HEK293 (cell line): ENCODE measurements at regions not wholly inside any gene's neighbourhood (a gene's known extent, or its start where the extent isn't known, plus 50 kb on each side); places are given as distances from the start of the nearest gene placed in this dataset.

Experiments used
- CTCF ChIA-PET: fragments of 350-600 bp; formaldehyde crosslinking; extraction: SDS; loops from one replicate; lab custom pipeline; 2021; ENCODE audit warnings: antibody characterized with exemption; lab: Yijun Ruan, JAX
- POLR2A ChIA-PET: fragments of 300-600 bp; formaldehyde crosslinking; extraction: SDS; loops from one replicate; lab custom pipeline; 2020; ENCODE audit warnings: antibody characterized with exemption, inconsistent platforms; lab: Yijun Ruan, JAX
- H3K27ac ChIP-seq: fragments of 200-500 bp; sonication (Bioruptor generic); 2 replicates; pipeline ENCODE4 v1.5.1; 2014; ENCODE audit warnings: low read depth, low read length, control low read depth, inconsistent platforms; ENCODE audit errors: extremely low read depth
- H3K36me3 ChIP-seq, 2 experiments: fragments of 200-500 bp in 1 of 2; sonication (Bioruptor generic) in 1 of 2; 1 replicate in 1 of 2; 2 replicates in 1 of 2; pipeline ENCODE4 v1.5.1; 2014 to 2017; ENCODE audit warnings: inconsistent platforms in 2 of 2, low read length in 2 of 2; ENCODE audit not compliant: control insufficient read depth in 2 of 2, insufficient read depth in 1 of 2
- H3K4me1 ChIP-seq: fragments of 200-500 bp; sonication (Bioruptor generic); 2 replicates; pipeline ENCODE4 v1.5.1; 2014; ENCODE audit warnings: mild to moderate bottlenecking, low read length, inconsistent platforms; ENCODE audit not compliant: control insufficient read depth, insufficient read depth
- H3K4me3 ChIP-seq: 2 replicates; pipeline ENCODE4 v1.5.1; 2011; ENCODE audit warnings: low read depth, mild to moderate bottlenecking, control low read depth, low read length, moderate library complexity
- H3K9me3 ChIP-seq: fragments of 200-500 bp; sonication (Bioruptor generic); 2 replicates; pipeline ENCODE4 v1.5.1; 2014; ENCODE audit warnings: low read depth, low read length, inconsistent platforms; ENCODE audit not compliant: control insufficient read depth, insufficient read depth
- ELK4 ChIP-seq: IDR thresholded peaks from 2 replicates; pipeline ENCODE4 v1.6.1; 2011; ENCODE audit warnings: mild to moderate bottlenecking, low read depth, low read length, borderline replicate concordance
- FEZF1 ChIP-seq: fragments of 450-650 bp; formaldehyde crosslinking; IDR thresholded peaks from 2 replicates; pipeline ENCODE4 v1.5.1; 2016; ENCODE audit warnings: missing biosample characterization, missing genetic modification characterization
- IKZF3 ChIP-seq: fragments of 450-650 bp; IDR thresholded peaks from 2 replicates; pipeline ENCODE4 v1.5.0; 2018; ENCODE audit warnings: missing biosample characterization, mild to moderate bottlenecking, missing genetic modification characterization, moderate library complexity
- INSM2 ChIP-seq: fragments of 450-650 bp; formaldehyde crosslinking; IDR thresholded peaks from 2 replicates; pipeline ENCODE4 v1.5.1; 2016; ENCODE audit warnings: missing biosample characterization, missing genetic modification characterization
- KLF1 ChIP-seq: fragments of 450-650 bp; formaldehyde crosslinking; IDR thresholded peaks from 2 replicates; pipeline ENCODE4 v1.5.1; 2016; ENCODE audit warnings: missing biosample characterization, missing genetic modification characterization
- KLF10 ChIP-seq: fragments of 450-650 bp; IDR thresholded peaks from 2 replicates; pipeline ENCODE4 v1.5.1; 2018; ENCODE audit warnings: missing biosample characterization, mild to moderate bottlenecking, missing genetic modification characterization
- ZBTB17 ChIP-seq: fragments of 450-650 bp; formaldehyde crosslinking; IDR thresholded peaks from 2 replicates; pipeline ENCODE4 v1.5.1; 2016; ENCODE audit warnings: missing biosample characterization, missing genetic modification characterization
- ZBTB21 ChIP-seq: fragments of 450-650 bp; formaldehyde crosslinking; IDR thresholded peaks from 2 replicates; pipeline ENCODE4 v1.5.1; 2017; ENCODE audit warnings: missing biosample characterization, missing genetic modification characterization
- ZNF155 ChIP-seq: fragments of 450-650 bp; formaldehyde crosslinking; IDR thresholded peaks from 2 replicates; pipeline ENCODE4 v1.5.1; 2016; ENCODE audit warnings: missing biosample characterization, missing genetic modification characterization
- ZNF23 ChIP-seq: fragments of 450-650 bp; formaldehyde crosslinking; IDR thresholded peaks from 2 replicates; pipeline ENCODE4 v1.5.1; 2016; ENCODE audit warnings: missing biosample characterization, missing genetic modification characterization, borderline replicate concordance
- ZNF292 ChIP-seq: fragments of 450-650 bp; formaldehyde crosslinking; IDR thresholded peaks from 2 replicates; pipeline ENCODE4 v1.5.1; 2016; ENCODE audit warnings: low read depth, missing biosample characterization, missing genetic modification characterization, borderline replicate concordance
- ZNF311 ChIP-seq: fragments of 450-650 bp; formaldehyde crosslinking; IDR thresholded peaks from 2 replicates; pipeline ENCODE4 v1.5.1; 2017; ENCODE audit warnings: missing biosample characterization, missing genetic modification characterization, borderline replicate concordance
- ZNF350 ChIP-seq: fragments of 450-650 bp; formaldehyde crosslinking; IDR thresholded peaks from 2 replicates; pipeline ENCODE4 v1.5.0; 2017; ENCODE audit warnings: missing biosample characterization, mild to moderate bottlenecking, missing genetic modification characterization
- ZNF488 ChIP-seq: fragments of 450-650 bp; formaldehyde crosslinking; IDR thresholded peaks from 2 replicates; pipeline ENCODE4 v1.5.1; 2016; ENCODE audit warnings: missing biosample characterization, missing genetic modification characterization
- ZNF560 ChIP-seq: fragments of 450-650 bp; formaldehyde crosslinking; IDR thresholded peaks from 2 replicates; pipeline ENCODE4 v1.5.1; 2017; ENCODE audit warnings: missing biosample characterization, missing genetic modification characterization, borderline replicate concordance
- ZNF585B ChIP-seq: fragments of 450-650 bp; formaldehyde crosslinking; IDR thresholded peaks from 2 replicates; pipeline ENCODE4 v1.5.1; 2016; ENCODE audit warnings: missing biosample characterization, missing genetic modification characterization
- ZNF596 ChIP-seq: fragments of 450-650 bp; IDR thresholded peaks from 2 replicates; pipeline ENCODE4 v1.5.0; 2018; ENCODE audit warnings: missing biosample characterization, mild to moderate bottlenecking, missing genetic modification characterization, moderate library complexity
- ZNF624 ChIP-seq: fragments of 450-650 bp; formaldehyde crosslinking; IDR thresholded peaks from 2 replicates; pipeline ENCODE4 v1.5.1; 2017; ENCODE audit warnings: missing biosample characterization, missing genetic modification characterization
- ZNF704 ChIP-seq: fragments of 450-650 bp; formaldehyde crosslinking; IDR thresholded peaks from 2 replicates; pipeline ENCODE4 v1.5.1; 2016; ENCODE audit warnings: missing biosample characterization, missing genetic modification characterization
- ZNF747 ChIP-seq: fragments of 450-650 bp; formaldehyde crosslinking; IDR thresholded peaks from 2 replicates; pipeline ENCODE4 v1.5.1; 2016; ENCODE audit warnings: missing biosample characterization, missing genetic modification characterization
- ZNF76 ChIP-seq: fragments of 450-650 bp; formaldehyde crosslinking; IDR thresholded peaks from 2 replicates; pipeline ENCODE4; 2016; ENCODE audit warnings: low read depth, missing biosample characterization, missing genetic modification characterization, borderline replicate concordance
- ZNF768 ChIP-seq: fragments of 450-650 bp; formaldehyde crosslinking; IDR thresholded peaks from 2 replicates; pipeline ENCODE4 v1.5.1; 2018; ENCODE audit warnings: missing biosample characterization, mild to moderate bottlenecking, missing genetic modification characterization
- ZXDB ChIP-seq: fragments of 450-650 bp; formaldehyde crosslinking; IDR thresholded peaks from 2 replicates; pipeline ENCODE4 v1.5.1; 2016; ENCODE audit warnings: missing biosample characterization, missing genetic modification characterization
- TF ChIP-seq, protein P1 (sequence below): fragments of 450-650 bp; formaldehyde crosslinking; IDR thresholded peaks from 2 replicates; pipeline ENCODE4 v1.5.1; 2017; ENCODE audit warnings: missing biosample characterization, missing genetic modification characterization
- TF ChIP-seq, protein P2 (sequence below): fragments of 450-650 bp; formaldehyde crosslinking; IDR thresholded peaks from 2 replicates; pipeline ENCODE4 v1.5.1; 2017; ENCODE audit warnings: missing biosample characterization, mild to moderate bottlenecking, missing genetic modification characterization, moderate library complexity
- TF ChIP-seq, protein P3 (sequence below): fragments of 450-650 bp; formaldehyde crosslinking; IDR thresholded peaks from 2 replicates; pipeline ENCODE4 v1.5.1; 2016; ENCODE audit warnings: missing biosample characterization, missing genetic modification characterization, borderline replicate concordance

DNA sequence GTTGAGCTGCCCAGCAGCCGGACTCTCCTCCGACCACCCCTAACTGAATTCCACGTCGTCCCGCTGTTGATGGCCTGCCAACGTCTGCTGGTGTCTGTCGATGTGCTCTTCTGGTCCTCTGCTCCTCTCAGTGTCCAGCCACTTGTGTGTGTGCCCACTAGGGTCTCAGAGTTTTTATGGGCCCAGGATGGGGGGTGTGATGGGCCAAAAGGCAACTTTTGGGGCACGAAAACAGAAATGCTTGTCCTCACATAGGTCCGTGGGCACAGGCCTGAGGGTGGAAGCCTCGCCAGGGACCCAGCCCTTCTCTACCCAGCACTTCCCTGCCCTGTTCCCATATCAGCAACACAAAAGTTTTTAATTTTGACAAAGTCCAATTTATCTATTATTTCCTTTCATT lies 85.7 kb upstream of the RUFY1 start:
- Histone ChIP-seq H3K4me1 (no peaks in the 10 kb centered on the region), H3K9me3 (0 out of 2 replicates have a peak, but pooled peaks cover 2% of the 10 kb centered on the region), H3K27ac (no peak overlapping the region), H3K4me3 (no peak overlapping the region)
- POLR2A ChIA-PET, result no interaction called here
- CTCF ChIA-PET, result no interaction called here
- TF ChIP-seq, protein P1, sequence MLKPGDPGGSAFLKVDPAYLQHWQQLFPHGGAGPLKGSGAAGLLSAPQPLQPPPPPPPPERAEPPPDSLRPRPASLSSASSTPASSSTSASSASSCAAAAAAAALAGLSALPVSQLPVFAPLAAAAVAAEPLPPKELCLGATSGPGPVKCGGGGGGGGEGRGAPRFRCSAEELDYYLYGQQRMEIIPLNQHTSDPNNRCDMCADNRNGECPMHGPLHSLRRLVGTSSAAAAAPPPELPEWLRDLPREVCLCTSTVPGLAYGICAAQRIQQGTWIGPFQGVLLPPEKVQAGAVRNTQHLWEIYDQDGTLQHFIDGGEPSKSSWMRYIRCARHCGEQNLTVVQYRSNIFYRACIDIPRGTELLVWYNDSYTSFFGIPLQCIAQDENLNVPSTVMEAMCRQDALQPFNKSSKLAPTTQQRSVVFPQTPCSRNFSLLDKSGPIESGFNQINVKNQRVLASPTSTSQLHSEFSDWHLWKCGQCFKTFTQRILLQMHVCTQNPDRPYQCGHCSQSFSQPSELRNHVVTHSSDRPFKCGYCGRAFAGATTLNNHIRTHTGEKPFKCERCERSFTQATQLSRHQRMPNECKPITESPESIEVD (tag by site-specific recombination), result no peak
- TF ChIP-seq KLF10 (tag by site-specific recombination) (no peak), ZNF560 (no peak), ZNF155 (no peak), ZNF704 (no peak), ZNF350 (tag by site-specific recombination) (no peak), INSM2 (tag by site-specific recombination) (no peak), IKZF3 (no peak), KLF1 (tag by site-specific recombination) (no peak), ZBTB21 (tag by site-specific recombination) (no peak), ZNF596 (tag by site-specific recombination) (no peak), ZNF76 (no peak), ZNF23 (tag by site-specific recombination) (no peak), ZXDB (no peak), ZNF768 (tag by site-specific recombination) (no peak), ZNF747 (tag by site-specific recombination) (no peak), FEZF1 (tag by site-specific recombination) (no peak)
- TF ChIP-seq, protein P2, sequence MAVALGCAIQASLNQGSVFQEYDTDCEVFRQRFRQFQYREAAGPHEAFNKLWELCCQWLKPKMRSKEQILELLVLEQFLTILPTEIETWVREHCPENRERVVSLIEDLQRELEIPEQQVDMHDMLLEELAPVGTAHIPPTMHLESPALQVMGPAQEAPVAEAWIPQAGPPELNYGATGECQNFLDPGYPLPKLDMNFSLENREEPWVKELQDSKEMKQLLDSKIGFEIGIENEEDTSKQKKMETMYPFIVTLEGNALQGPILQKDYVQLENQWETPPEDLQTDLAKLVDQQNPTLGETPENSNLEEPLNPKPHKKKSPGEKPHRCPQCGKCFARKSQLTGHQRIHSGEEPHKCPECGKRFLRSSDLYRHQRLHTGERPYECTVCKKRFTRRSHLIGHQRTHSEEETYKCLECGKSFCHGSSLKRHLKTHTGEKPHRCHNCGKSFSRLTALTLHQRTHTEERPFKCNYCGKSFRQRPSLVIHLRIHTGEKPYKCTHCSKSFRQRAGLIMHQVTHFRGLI (tag by site-specific recombination), result no peak
- TF ChIP-seq, all 188 proteins: peak for 0
- H3K36me3 ChIP-seq, result no peaks in the 10 kb centered on the region

GRCh38 chr5:179462040-179462439 lies 88.3 kb upstream of the RUFY1 start:
- no peak overlapping the region for H3K27ac ChIP-seq
- H3K36me3 ChIP-seq, result no peaks in the 10 kb centered on the region
- no peaks in the 10 kb centered on the region for H3K4me1 ChIP-seq
- POLR2A ChIA-PET, result no interaction called here
- H3K4me3 ChIP-seq, result no peak overlapping the region
- H3K9me3 ChIP-seq, result 0 out of 2 replicates have a peak, but pooled peaks cover 2% of the 10 kb centered on the region
- CTCF ChIA-PET, result interaction anchor here (0.6 kb wide), 1 partner anchor 178 kb away, joined by 4 read pairs; no protein-coding TSS in a partner anchor
- TF ChIP-seq ZNF488 (tag by site-specific recombination) (no peak), ZNF624 (tag by site-specific recombination) (no peak), ZNF292 (tag by site-specific recombination) (no peak), ZBTB17 (tag by site-specific recombination) (no peak), ELK4 (no peak), ZNF311 (tag by site-specific recombination) (no peak), ZNF585B (tag by site-specific recombination) (no peak)
- TF ChIP-seq, protein P3, sequence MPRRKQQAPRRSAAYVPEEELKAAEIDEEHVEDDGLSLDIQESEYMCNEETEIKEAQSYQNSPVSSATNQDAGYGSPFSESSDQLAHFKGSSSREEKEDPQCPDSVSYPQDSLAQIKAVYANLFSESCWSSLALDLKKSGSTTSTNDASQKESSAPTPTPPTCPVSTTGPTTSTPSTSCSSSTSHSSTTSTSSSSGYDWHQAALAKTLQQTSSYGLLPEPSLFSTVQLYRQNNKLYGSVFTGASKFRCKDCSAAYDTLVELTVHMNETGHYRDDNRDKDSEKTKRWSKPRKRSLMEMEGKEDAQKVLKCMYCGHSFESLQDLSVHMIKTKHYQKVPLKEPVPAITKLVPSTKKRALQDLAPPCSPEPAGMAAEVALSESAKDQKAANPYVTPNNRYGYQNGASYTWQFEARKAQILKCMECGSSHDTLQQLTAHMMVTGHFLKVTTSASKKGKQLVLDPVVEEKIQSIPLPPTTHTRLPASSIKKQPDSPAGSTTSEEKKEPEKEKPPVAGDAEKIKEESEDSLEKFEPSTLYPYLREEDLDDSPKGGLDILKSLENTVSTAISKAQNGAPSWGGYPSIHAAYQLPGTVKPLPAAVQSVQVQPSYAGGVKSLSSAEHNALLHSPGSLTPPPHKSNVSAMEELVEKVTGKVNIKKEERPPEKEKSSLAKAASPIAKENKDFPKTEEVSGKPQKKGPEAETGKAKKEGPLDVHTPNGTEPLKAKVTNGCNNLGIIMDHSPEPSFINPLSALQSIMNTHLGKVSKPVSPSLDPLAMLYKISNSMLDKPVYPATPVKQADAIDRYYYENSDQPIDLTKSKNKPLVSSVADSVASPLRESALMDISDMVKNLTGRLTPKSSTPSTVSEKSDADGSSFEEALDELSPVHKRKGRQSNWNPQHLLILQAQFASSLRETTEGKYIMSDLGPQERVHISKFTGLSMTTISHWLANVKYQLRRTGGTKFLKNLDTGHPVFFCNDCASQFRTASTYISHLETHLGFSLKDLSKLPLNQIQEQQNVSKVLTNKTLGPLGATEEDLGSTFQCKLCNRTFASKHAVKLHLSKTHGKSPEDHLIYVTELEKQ (tag by site-specific recombination), result no peak
